Karpas-422 (cell line): ENCODE measurements at regions not wholly inside any gene's neighbourhood (a gene's known extent, or its start where the extent isn't known, plus 50 kb on each side); places are given as distances from the start of the nearest gene placed in this dataset.

ENCODE experiments used
- DNase-seq: peaks from one replicate; pipeline ENCODE4 v3.0.0-alpha.2; 2015
- H2AFZ ChIP-seq: fragments of 200-600 bp; sonication (generic); 2 replicates; pipeline ENCODE4 v1.6.1; 2014; ENCODE audit warnings: antibody characterized with exemption, low read length, mixed read lengths
- H3K27ac ChIP-seq: fragments of 200-600 bp; sonication (generic); 2 replicates; pipeline ENCODE4 v1.5.1; 2014; ENCODE audit warnings: mild to moderate bottlenecking, low read length, moderate library complexity
- H3K27me3 ChIP-seq: fragments of 200-600 bp; sonication (generic); 2 replicates; pipeline ENCODE4 v1.6.1; 2014; ENCODE audit warnings: low read length, mixed read lengths
- H3K36me3 ChIP-seq: fragments of 200-600 bp; sonication (generic); 2 replicates; pipeline ENCODE4 v1.6.1; 2014; ENCODE audit warnings: low read length, mixed read lengths; ENCODE audit not compliant: insufficient read depth
- H3K4me1 ChIP-seq: fragments of 200-600 bp; sonication (generic); 2 replicates; pipeline ENCODE4 v1.6.1; 2014; ENCODE audit warnings: mild to moderate bottlenecking, low read length, mixed read lengths
- H3K4me2 ChIP-seq: fragments of 200-600 bp; sonication (generic); 2 replicates; pipeline ENCODE4 v1.6.1; 2014; ENCODE audit warnings: low read length, low read depth, mild to moderate bottlenecking; ENCODE audit not compliant: poor library complexity, severe bottlenecking
- H3K4me3 ChIP-seq: fragments of 200-600 bp; sonication (generic); 2 replicates; pipeline ENCODE4 v1.5.1; 2014; ENCODE audit warnings: mild to moderate bottlenecking, antibody characterized with exemption, low read length, mixed read lengths
- H3K79me2 ChIP-seq: fragments of 200-600 bp; sonication (generic); 2 replicates; pipeline ENCODE4 v1.6.1; 2014; ENCODE audit warnings: mild to moderate bottlenecking, low read length, mixed read lengths
- H3K9ac ChIP-seq: fragments of 200-600 bp; sonication (generic); 2 replicates; pipeline ENCODE4 v1.6.0; 2014; ENCODE audit warnings: low read length
- H3K9me2 ChIP-seq: fragments of 200-600 bp; sonication (generic), shearing (Covaris generic); replicated peaks from 2 replicates; pipeline ENCODE4 v1.6.0; 2014; ENCODE audit warnings: mild to moderate bottlenecking, low read length, moderate library complexity; ENCODE audit not compliant: insufficient read depth
- H3K9me3 ChIP-seq: fragments of 300-700, 200-600 bp; sonication (generic); 2 replicates; pipeline ENCODE4 v1.6.1; 2014; ENCODE audit warnings: low read length, mixed read lengths
- H4K20me1 ChIP-seq: fragments of 200-600 bp; sonication (generic); 2 replicates; pipeline ENCODE4 v1.6.1; 2014; ENCODE audit warnings: mild to moderate bottlenecking, antibody characterized with exemption, low read length, low read depth; ENCODE audit not compliant: insufficient read depth

- no peak overlapping the region for H3K4me3 ChIP-seq
- DNase-seq, result no peak
- H4K20me1 ChIP-seq, result no peaks in the 10 kb centered on the region
- no peak overlapping the region for H3K4me2 ChIP-seq
- no peaks in the 10 kb centered on the region for H3K27me3 ChIP-seq
- no peak overlapping the region for H3K9ac ChIP-seq
- H3K79me2 ChIP-seq, result no peaks in the 10 kb centered on the region
- no peaks in the 10 kb centered on the region for H3K36me3 ChIP-seq
- H3K27ac ChIP-seq, result no peak overlapping the region
- H3K4me1 ChIP-seq, result no peaks in the 10 kb centered on the region
- H3K9me2 ChIP-seq, result no peaks in the 10 kb centered on the region
- H2AFZ ChIP-seq, result no peak overlapping the region
- no peaks in the 10 kb centered on the region for H3K9me3 ChIP-seq
These were observed 150.6 kb upstream of the RAB12 start for GRCh38 chr18:8458546-8459215.

- Histone ChIP-seq H3K27ac (no peak overlapping the region), H3K4me1 (no peaks in the 10 kb centered on the region), H3K4me3 (no peak overlapping the region), H3K79me2 (no peaks in the 10 kb centered on the region), H3K9me3 (no peaks in the 10 kb centered on the region), H3K9ac (no peak overlapping the region), H3K36me3 (no peaks in the 10 kb centered on the region), H3K4me2 (no peak overlapping the region), H3K9me2 (no peaks in the 10 kb centered on the region), H3K27me3 (no peaks in the 10 kb centered on the region), H2AFZ (no peak overlapping the region), H4K20me1 (no peaks in the 10 kb centered on the region)
- no peak for DNase-seq
These were observed 148.5 kb upstream of the RAB12 start for GRCh38 chr18:8460748-8461147.

GRCh38 chr18:8461544-8461943 is 147.7 kb upstream of the RAB12 start:
- no peaks in the 10 kb centered on the region for H4K20me1 ChIP-seq
- H3K27ac ChIP-seq, result no peak overlapping the region
- no peak overlapping the region for H3K4me3 ChIP-seq
- no peaks in the 10 kb centered on the region for H3K36me3 ChIP-seq
- no peak for DNase-seq
- no peak overlapping the region for H3K4me2 ChIP-seq
- H3K9ac ChIP-seq, result no peak overlapping the region
- H3K4me1 ChIP-seq, result no peaks in the 10 kb centered on the region
- H3K9me2 ChIP-seq, result no peaks in the 10 kb centered on the region
- no peaks in the 10 kb centered on the region for H3K79me2 ChIP-seq
- H2AFZ ChIP-seq, result no peak overlapping the region
- H3K27me3 ChIP-seq, result no peaks in the 10 kb centered on the region
- no peaks in the 10 kb centered on the region for H3K9me3 ChIP-seq

- no peaks in the 10 kb centered on the region for H3K4me1 ChIP-seq
- DNase-seq, result no peak
- H3K36me3 ChIP-seq, result no peaks in the 10 kb centered on the region
- no peaks in the 10 kb centered on the region for H3K79me2 ChIP-seq
- no peaks in the 10 kb centered on the region for H3K27me3 ChIP-seq
- no peak overlapping the region for H3K4me3 ChIP-seq
- no peak overlapping the region for H3K4me2 ChIP-seq
- H3K9me3 ChIP-seq, result no peaks in the 10 kb centered on the region
- no peak overlapping the region for H3K9ac ChIP-seq
- H2AFZ ChIP-seq, result no peak overlapping the region
- no peaks in the 10 kb centered on the region for H4K20me1 ChIP-seq
- no peak overlapping the region for H3K27ac ChIP-seq
- no peaks in the 10 kb centered on the region for H3K9me2 ChIP-seq
These were observed 146.5 kb upstream of the RAB12 start for GRCh38 chr18:8462651-8463185.

- Histone ChIP-seq H3K4me3 (no peak overlapping the region), H3K4me1 (no peaks in the 10 kb centered on the region), H2AFZ (no peak overlapping the region), H3K9ac (no peak overlapping the region), H3K27me3 (no peaks in the 10 kb centered on the region), H3K79me2 (no peaks in the 10 kb centered on the region), H3K27ac (no peak overlapping the region), H3K4me2 (no peak overlapping the region), H3K9me3 (no peaks in the 10 kb centered on the region), H4K20me1 (no peaks in the 10 kb centered on the region), H3K9me2 (no peaks in the 10 kb centered on the region), H3K36me3 (no peaks in the 10 kb centered on the region)
- DNase-seq, result no peak
These were observed 145.4 kb upstream of the RAB12 start for GRCh38 chr18:8463791-8464190.

- no peaks in the 10 kb centered on the region for H3K9me2 ChIP-seq
- H3K27me3 ChIP-seq, result no peaks in the 10 kb centered on the region
- H3K4me2 ChIP-seq, result no peak overlapping the region
- no peaks in the 10 kb centered on the region for H4K20me1 ChIP-seq
- H3K4me1 ChIP-seq, result no peaks in the 10 kb centered on the region
- no peak overlapping the region for H3K9ac ChIP-seq
- H3K9me3 ChIP-seq, result no peaks in the 10 kb centered on the region
- no peak overlapping the region for H3K27ac ChIP-seq
- no peak overlapping the region for H3K4me3 ChIP-seq
- H3K79me2 ChIP-seq, result no peaks in the 10 kb centered on the region
- no peak overlapping the region for H2AFZ ChIP-seq
- H3K36me3 ChIP-seq, result no peaks in the 10 kb centered on the region
- DNase-seq, result no peak
These were observed 141.0 kb upstream of the RAB12 start for GRCh38 chr18:8468191-8468590.

- Histone ChIP-seq H3K4me1 (no peaks in the 10 kb centered on the region), H2AFZ (no peak overlapping the region), H3K27ac (no peak overlapping the region), H3K79me2 (no peaks in the 10 kb centered on the region), H3K9me2 (no peaks in the 10 kb centered on the region), H3K9me3 (no peaks in the 10 kb centered on the region), H3K4me2 (no peak overlapping the region), H3K27me3 (no peaks in the 10 kb centered on the region), H3K4me3 (no peak overlapping the region), H4K20me1 (no peaks in the 10 kb centered on the region), H3K9ac (no peak overlapping the region), H3K36me3 (no peaks in the 10 kb centered on the region)
- no peak for DNase-seq
These were observed 140.3 kb upstream of the RAB12 start for GRCh38 chr18:8468921-8469335.

- no peaks in the 10 kb centered on the region for H3K9me3 ChIP-seq
- no peaks in the 10 kb centered on the region for H4K20me1 ChIP-seq
- no peak for DNase-seq
- no peaks in the 10 kb centered on the region for H3K9me2 ChIP-seq
- H3K27me3 ChIP-seq, result no peaks in the 10 kb centered on the region
- H3K9ac ChIP-seq, result no peak overlapping the region
- no peak overlapping the region for H3K27ac ChIP-seq
- H2AFZ ChIP-seq, result no peak overlapping the region
- H3K4me1 ChIP-seq, result no peaks in the 10 kb centered on the region
- H3K4me3 ChIP-seq, result no peak overlapping the region
- H3K79me2 ChIP-seq, result no peaks in the 10 kb centered on the region
- H3K4me2 ChIP-seq, result no peak overlapping the region
- H3K36me3 ChIP-seq, result no peaks in the 10 kb centered on the region
These were observed 139.6 kb upstream of the RAB12 start for GRCh38 chr18:8469544-8470130.
